Chondrocyte (in vitro differentiated cells): ENCODE measurements at regions not wholly inside any gene's neighbourhood (a gene's known extent, or its start where the extent isn't known, plus 50 kb on each side); places are given as distances from the start of the nearest gene placed in this dataset.

Experiments used
- DNase-seq: peaks from one replicate; pipeline ENCODE4 v3.0.0; 2021; ENCODE audit warnings: mixed read lengths, low spot score
- H3K27ac Mint-ChIP-seq: one replicate; pipeline ENCODE4 v1.8.0; 2021; ENCODE audit warnings: mild to moderate bottlenecking, moderate library complexity, mixed read lengths; ENCODE audit not compliant: unreplicated experiment
- H3K27me3 Mint-ChIP-seq: 2 replicates; pipeline ENCODE4 v1.8.0; 2021; ENCODE audit warnings: low read depth, mixed read lengths
- H3K36me3 Mint-ChIP-seq: 2 replicates; pipeline ENCODE4 v1.8.0; 2021; ENCODE audit warnings: low read depth, mixed read lengths
- H3K4me1 Mint-ChIP-seq: 2 replicates; pipeline ENCODE4 v1.8.0; 2021; ENCODE audit warnings: low read depth, mild to moderate bottlenecking, mixed read lengths
- H3K4me3 Mint-ChIP-seq: one replicate; pipeline ENCODE4 v1.8.0; 2021; ENCODE audit warnings: mild to moderate bottlenecking, moderate library complexity, mixed read lengths; ENCODE audit not compliant: unreplicated experiment
- H3K9me3 Mint-ChIP-seq: 2 replicates; pipeline ENCODE4 v1.8.0; 2021; ENCODE audit warnings: low read depth, mixed read lengths
- TF ChIP-seq, protein P1 (sequence below): fragments of 200-600 bp; sonication (generic); IDR thresholded peaks from 2 replicates; pipeline ENCODE4 v1.5.0; 2021; ENCODE audit warnings: antibody characterized with exemption, mild to moderate bottlenecking, moderate library complexity

DNA sequence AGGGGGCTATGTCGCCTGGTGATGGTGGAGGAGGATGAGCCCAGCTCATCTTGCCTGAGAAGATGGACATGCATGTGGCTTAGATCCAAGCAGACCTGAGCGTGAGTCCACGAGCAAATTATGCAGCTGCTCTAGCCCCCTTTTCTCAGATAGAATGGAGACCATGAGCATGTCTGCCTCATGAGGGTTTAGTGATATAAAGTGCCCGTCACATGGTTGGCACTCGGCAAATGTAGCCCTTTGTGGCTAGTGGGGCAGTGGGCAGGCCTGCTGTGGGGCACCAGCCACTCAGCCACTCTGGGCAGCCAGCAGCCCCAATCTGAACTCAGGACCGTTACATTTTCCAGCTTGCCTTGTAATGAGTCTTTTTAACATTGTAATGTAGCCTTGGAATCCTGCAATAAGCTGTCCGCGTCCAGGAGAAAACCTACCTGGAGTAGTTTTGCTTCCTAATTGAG, 92.1 kb upstream of the HS6ST1 start:
- H3K4me1 Mint-ChIP-seq, result peaks cover 15% of the 10 kb centered on the region
- no peaks in the 10 kb centered on the region for H3K27me3 Mint-ChIP-seq
- no peak overlapping the region for H3K27ac Mint-ChIP-seq
- H3K36me3 Mint-ChIP-seq, result no peaks in the 10 kb centered on the region
- H3K9me3 Mint-ChIP-seq, result peaks cover 2% of the 10 kb centered on the region
- peak; percentile 30 for DNase-seq
- H3K4me3 Mint-ChIP-seq, result no peak overlapping the region
- TF ChIP-seq, protein P1, sequence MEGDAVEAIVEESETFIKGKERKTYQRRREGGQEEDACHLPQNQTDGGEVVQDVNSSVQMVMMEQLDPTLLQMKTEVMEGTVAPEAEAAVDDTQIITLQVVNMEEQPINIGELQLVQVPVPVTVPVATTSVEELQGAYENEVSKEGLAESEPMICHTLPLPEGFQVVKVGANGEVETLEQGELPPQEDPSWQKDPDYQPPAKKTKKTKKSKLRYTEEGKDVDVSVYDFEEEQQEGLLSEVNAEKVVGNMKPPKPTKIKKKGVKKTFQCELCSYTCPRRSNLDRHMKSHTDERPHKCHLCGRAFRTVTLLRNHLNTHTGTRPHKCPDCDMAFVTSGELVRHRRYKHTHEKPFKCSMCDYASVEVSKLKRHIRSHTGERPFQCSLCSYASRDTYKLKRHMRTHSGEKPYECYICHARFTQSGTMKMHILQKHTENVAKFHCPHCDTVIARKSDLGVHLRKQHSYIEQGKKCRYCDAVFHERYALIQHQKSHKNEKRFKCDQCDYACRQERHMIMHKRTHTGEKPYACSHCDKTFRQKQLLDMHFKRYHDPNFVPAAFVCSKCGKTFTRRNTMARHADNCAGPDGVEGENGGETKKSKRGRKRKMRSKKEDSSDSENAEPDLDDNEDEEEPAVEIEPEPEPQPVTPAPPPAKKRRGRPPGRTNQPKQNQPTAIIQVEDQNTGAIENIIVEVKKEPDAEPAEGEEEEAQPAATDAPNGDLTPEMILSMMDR, result no peak

DNA sequence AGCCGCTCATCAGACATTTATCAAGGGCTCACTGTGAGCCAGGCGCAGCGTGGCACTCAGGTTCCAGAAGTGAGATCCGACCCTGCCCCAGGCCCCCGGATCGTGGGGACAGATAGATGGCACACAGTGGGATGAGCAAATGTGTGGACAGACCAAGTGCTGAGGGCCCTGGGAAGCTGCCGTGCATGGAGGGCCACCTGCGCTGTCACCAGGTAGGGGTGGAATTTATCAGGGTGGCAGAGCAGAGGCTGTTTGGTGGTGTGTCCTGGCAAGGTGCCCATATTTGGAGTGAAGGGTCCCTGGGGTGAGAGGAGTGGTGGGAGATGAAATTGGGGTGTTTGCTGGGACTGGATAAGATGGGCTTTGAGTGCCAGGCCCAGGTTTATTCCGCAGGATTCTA, 92.8 kb upstream of the HS6ST1 start:
- H3K4me3 Mint-ChIP-seq, result no peak overlapping the region
- H3K27ac Mint-ChIP-seq, result no peak overlapping the region
- no peaks in the 10 kb centered on the region for H3K27me3 Mint-ChIP-seq
- DNase-seq, result peak; percentile 73
- H3K36me3 Mint-ChIP-seq, result no peaks in the 10 kb centered on the region
- TF ChIP-seq, protein P1, result no peak
- H3K9me3 Mint-ChIP-seq, result peaks cover 6% of the 10 kb centered on the region
- peaks cover 15% of the 10 kb centered on the region for H3K4me1 Mint-ChIP-seq

GRCh38 chr2:128412181-128412871, 93.7 kb upstream of the HS6ST1 start:
- Mint-ChIP-seq H3K27ac (no peak overlapping the region), H3K27me3 (no peaks in the 10 kb centered on the region), H3K9me3 (peaks cover 6% of the 10 kb centered on the region), H3K4me3 (no peak overlapping the region), H3K36me3 (no peaks in the 10 kb centered on the region), H3K4me1 (peaks cover 15% of the 10 kb centered on the region)
- TF ChIP-seq, protein P1, result no peak
- peak; percentile 77 for DNase-seq

GRCh38 chr2:128413014-128413717, 94.5 kb upstream of the HS6ST1 start:
- no peaks in the 10 kb centered on the region for H3K27me3 Mint-ChIP-seq
- H3K9me3 Mint-ChIP-seq, result peaks cover 6% of the 10 kb centered on the region
- H3K4me3 Mint-ChIP-seq, result no peak overlapping the region
- TF ChIP-seq, protein P1, result no peak
- peak; percentile 22 for DNase-seq
- H3K4me1 Mint-ChIP-seq, result peaks cover 11% of the 10 kb centered on the region
- no peaks in the 10 kb centered on the region for H3K36me3 Mint-ChIP-seq
- H3K27ac Mint-ChIP-seq, result no peak overlapping the region

GRCh38 chr2:128413718-128414341, 95.2 kb upstream of the HS6ST1 start:
- H3K27ac Mint-ChIP-seq, result no peak overlapping the region
- no peaks in the 10 kb centered on the region for H3K36me3 Mint-ChIP-seq
- H3K9me3 Mint-ChIP-seq, result peaks cover 6% of the 10 kb centered on the region
- peaks cover 5% of the 10 kb centered on the region for H3K4me1 Mint-ChIP-seq
- no peak overlapping the region for H3K4me3 Mint-ChIP-seq
- no peak for DNase-seq
- TF ChIP-seq, protein P1, result no peak
- H3K27me3 Mint-ChIP-seq, result no peaks in the 10 kb centered on the region
